ENCODE measurements at regions not wholly inside any gene's neighbourhood (a gene's known extent, or its start where the extent isn't known, plus 50 kb on each side); places are given as distances from the start of the nearest gene placed in this dataset.

GRCh38 chr3:5531039-5531438 lies 343.5 kb downstream of the EDEM1 start:
- Histone ChIP-seq H3K27ac (ENCODE audit: low read depth, low read length, severe bottlenecking) (no peak overlapping the region), H3K4me3 (ENCODE audit: extremely low read depth, insufficient read depth, low read length, poor library complexity, severe bottlenecking) (no peak overlapping the region), H3K4me1 (ENCODE audit: control insufficient read depth, insufficient read depth, low read length, poor library complexity, severe bottlenecking) (no peaks in the 10 kb centered on the region), H3K36me3 (ENCODE audit: control insufficient read depth, insufficient read depth, low read length) (no peaks in the 10 kb centered on the region), H3K9me3 (ENCODE audit: control insufficient read depth, low read length) (no peaks in the 10 kb centered on the region)
- 75 to 92% methylated on average over 4 of the region's 6 CpGs for WGBS, 2 experiments (ENCODE audit: insufficient coverage in 2 of 2)

- Histone ChIP-seq H3K36me3 (ENCODE audit: control insufficient read depth, insufficient read depth, low read length) (no peaks in the 10 kb centered on the region), H3K4me1 (ENCODE audit: control insufficient read depth, insufficient read depth, low read length, poor library complexity, severe bottlenecking) (no peaks in the 10 kb centered on the region), H3K27ac (ENCODE audit: low read depth, low read length, severe bottlenecking) (no peak overlapping the region), H3K4me3 (ENCODE audit: extremely low read depth, insufficient read depth, low read length, poor library complexity, severe bottlenecking) (no peak overlapping the region), H3K9me3 (ENCODE audit: control insufficient read depth, low read length) (no peaks in the 10 kb centered on the region)
- WGBS, 2 experiments (ENCODE audit: insufficient coverage in 2 of 2), result 78 to 89% methylated on average over 2 of the region's 3 CpGs
Measured at GRCh38 chr3:5531741-5532290, 344.3 kb downstream of the EDEM1 start.

- H3K4me1 ChIP-seq (ENCODE audit: control insufficient read depth, insufficient read depth, low read length, poor library complexity, severe bottlenecking), result no peaks in the 10 kb centered on the region
- 94 to 97% methylated on average over 10 to 11 of the region's 13 CpGs for WGBS, 2 experiments (ENCODE audit: insufficient coverage in 2 of 2)
Measured at GRCh38 chr3:5540532-5540931, 353.0 kb downstream of the EDEM1 start.

GRCh38 chr3:5542472-5542871 lies 355.0 kb downstream of the EDEM1 start:
- Histone ChIP-seq H3K9me3 (ENCODE audit: control insufficient read depth, low read length) (peaks cover 9% of the 10 kb centered on the region), H3K27ac (ENCODE audit: low read depth, low read length, severe bottlenecking) (no peak overlapping the region), H3K4me1 (ENCODE audit: control insufficient read depth, insufficient read depth, low read length, poor library complexity, severe bottlenecking) (no peaks in the 10 kb centered on the region), H3K4me3 (ENCODE audit: extremely low read depth, insufficient read depth, low read length, poor library complexity, severe bottlenecking) (no peak overlapping the region), H3K36me3 (ENCODE audit: control insufficient read depth, insufficient read depth, low read length) (no peaks in the 10 kb centered on the region)
- WGBS, 2 experiments (ENCODE audit: insufficient coverage in 2 of 2), result no CpG with 5 or more reads among the region's 2 CpGs

More at GRCh38 chr3:5540532-5540931, 353.0 kb downstream of the EDEM1 start:
- H3K9me3 ChIP-seq (ENCODE audit: control insufficient read depth, low read length), result peaks cover 9% of the 10 kb centered on the region
- no peak overlapping the region for H3K4me3 ChIP-seq (ENCODE audit: extremely low read depth, insufficient read depth, low read length, poor library complexity, severe bottlenecking)
- no peak overlapping the region for H3K27ac ChIP-seq (ENCODE audit: low read depth, low read length, severe bottlenecking)
- H3K36me3 ChIP-seq (ENCODE audit: control insufficient read depth, insufficient read depth, low read length), result no peaks in the 10 kb centered on the region

- Histone ChIP-seq H3K4me1 (ENCODE audit: control insufficient read depth, insufficient read depth, low read length, poor library complexity, severe bottlenecking) (no peaks in the 10 kb centered on the region), H3K36me3 (ENCODE audit: control insufficient read depth, insufficient read depth, low read length) (no peaks in the 10 kb centered on the region), H3K9me3 (ENCODE audit: control insufficient read depth, low read length) (peaks cover 9% of the 10 kb centered on the region), H3K4me3 (ENCODE audit: extremely low read depth, insufficient read depth, low read length, poor library complexity, severe bottlenecking) (no peak overlapping the region), H3K27ac (ENCODE audit: low read depth, low read length, severe bottlenecking) (no peak overlapping the region)
- WGBS, 2 experiments (ENCODE audit: insufficient coverage in 2 of 2), result no CpG with 5 or more reads among the region's 1 CpG
Measured at GRCh38 chr3:5543047-5543446, 355.5 kb downstream of the EDEM1 start.

GRCh38 chr3:5545719-5546118 lies 358.2 kb downstream of the EDEM1 start:
- Histone ChIP-seq H3K4me1 (ENCODE audit: control insufficient read depth, insufficient read depth, low read length, poor library complexity, severe bottlenecking) (no peaks in the 10 kb centered on the region), H3K36me3 (ENCODE audit: control insufficient read depth, insufficient read depth, low read length) (no peaks in the 10 kb centered on the region), H3K27ac (ENCODE audit: low read depth, low read length, severe bottlenecking) (no peak overlapping the region), H3K9me3 (ENCODE audit: control insufficient read depth, low read length) (peaks cover 5% of the 10 kb centered on the region), H3K4me3 (ENCODE audit: extremely low read depth, insufficient read depth, low read length, poor library complexity, severe bottlenecking) (no peak overlapping the region)
- WGBS, 2 experiments (ENCODE audit: insufficient coverage in 2 of 2), result no CpG with 5 or more reads among the region's 1 CpG

- Histone ChIP-seq H3K4me1 (ENCODE audit: control insufficient read depth, insufficient read depth, low read length, poor library complexity, severe bottlenecking) (no peaks in the 10 kb centered on the region), H3K27ac (ENCODE audit: low read depth, low read length, severe bottlenecking) (no peak overlapping the region), H3K9me3 (ENCODE audit: control insufficient read depth, low read length) (no peaks in the 10 kb centered on the region), H3K4me3 (ENCODE audit: extremely low read depth, insufficient read depth, low read length, poor library complexity, severe bottlenecking) (no peak overlapping the region), H3K36me3 (ENCODE audit: control insufficient read depth, insufficient read depth, low read length) (no peaks in the 10 kb centered on the region)
- WGBS, 2 experiments (ENCODE audit: insufficient coverage in 2 of 2), result 94 to 100% methylated on average over 1 to 8 of the region's 8 CpGs
Measured at GRCh38 chr3:5553203-5553602, 365.7 kb downstream of the EDEM1 start.

GRCh38 chr3:5554245-5554747 lies 366.8 kb downstream of the EDEM1 start:
- H3K9me3 ChIP-seq (ENCODE audit: control insufficient read depth, low read length), result no peaks in the 10 kb centered on the region
- no peak overlapping the region for H3K27ac ChIP-seq (ENCODE audit: low read depth, low read length, severe bottlenecking)
- H3K36me3 ChIP-seq (ENCODE audit: control insufficient read depth, insufficient read depth, low read length), result no peaks in the 10 kb centered on the region
- no peak overlapping the region for H3K4me3 ChIP-seq (ENCODE audit: extremely low read depth, insufficient read depth, low read length, poor library complexity, severe bottlenecking)
- H3K4me1 ChIP-seq (ENCODE audit: control insufficient read depth, insufficient read depth, low read length, poor library complexity, severe bottlenecking), result no peaks in the 10 kb centered on the region

GRCh38 chr3:5560199-5560598 lies 372.7 kb downstream of the EDEM1 start:
- Histone ChIP-seq H3K4me3 (ENCODE audit: extremely low read depth, insufficient read depth, low read length, poor library complexity, severe bottlenecking) (no peak overlapping the region), H3K4me1 (ENCODE audit: control insufficient read depth, insufficient read depth, low read length, poor library complexity, severe bottlenecking) (no peaks in the 10 kb centered on the region), H3K9me3 (ENCODE audit: control insufficient read depth, low read length) (no peaks in the 10 kb centered on the region), H3K27ac (ENCODE audit: low read depth, low read length, severe bottlenecking) (no peak overlapping the region), H3K36me3 (ENCODE audit: control insufficient read depth, insufficient read depth, low read length) (no peaks in the 10 kb centered on the region)
- WGBS, 2 experiments (ENCODE audit: insufficient coverage in 2 of 2), result 86% methylated on average over 1 of the region's 1 CpG; no CpG with 5 or more reads in 1 of the 2 experiments

- Histone ChIP-seq H3K27ac (ENCODE audit: low read depth, low read length, severe bottlenecking) (no peak overlapping the region), H3K9me3 (ENCODE audit: control insufficient read depth, low read length) (no peaks in the 10 kb centered on the region), H3K36me3 (ENCODE audit: control insufficient read depth, insufficient read depth, low read length) (no peaks in the 10 kb centered on the region), H3K4me1 (ENCODE audit: control insufficient read depth, insufficient read depth, low read length, poor library complexity, severe bottlenecking) (no peaks in the 10 kb centered on the region), H3K4me3 (ENCODE audit: extremely low read depth, insufficient read depth, low read length, poor library complexity, severe bottlenecking) (no peak overlapping the region)
- WGBS, 2 experiments (ENCODE audit: insufficient coverage in 2 of 2), result 78 to 96% methylated on average over 5 of the region's 7 CpGs
Measured at GRCh38 chr3:5563537-5564277, 376.2 kb downstream of the EDEM1 start.

GRCh38 chr3:5564278-5564666 lies 376.8 kb downstream of the EDEM1 start:
- Histone ChIP-seq H3K36me3 (ENCODE audit: control insufficient read depth, insufficient read depth, low read length) (no peaks in the 10 kb centered on the region), H3K4me3 (ENCODE audit: extremely low read depth, insufficient read depth, low read length, poor library complexity, severe bottlenecking) (no peak overlapping the region), H3K27ac (ENCODE audit: low read depth, low read length, severe bottlenecking) (no peak overlapping the region), H3K9me3 (ENCODE audit: control insufficient read depth, low read length) (no peaks in the 10 kb centered on the region), H3K4me1 (ENCODE audit: control insufficient read depth, insufficient read depth, low read length, poor library complexity, severe bottlenecking) (no peaks in the 10 kb centered on the region)
- WGBS, 2 experiments (ENCODE audit: insufficient coverage in 2 of 2), result 100% methylated on average over 1 of the region's 2 CpGs

Data from mesodermal cell (in vitro differentiated cells).